Smooth muscle cell of the brain vasculature (primary cell): ENCODE measurements at regions not wholly inside any gene's neighbourhood (a gene's known extent, or its start where the extent isn't known, plus 50 kb on each side); places are given as distances from the start of the nearest gene placed in this dataset.

Source experiments
- DNase-seq: peaks from one replicate; pipeline ENCODE4 v3.0.0-alpha.2; 2012; ENCODE audit warnings: low read depth, low spot score

- no peak for DNase-seq
Observed at GRCh38 chr4:74613266-74613665, 168.3 kb downstream of the AREG start.

- DNase-seq = no peak
Observed at GRCh38 chr4:74615411-74615810, 170.5 kb downstream of the AREG start.

- DNase-seq = no peak
Observed at GRCh38 chr4:74618166-74618565, 173.2 kb downstream of the AREG start.

GRCh38 chr4:74618659-74619058 is 173.7 kb downstream of the AREG start:
- DNase-seq = no peak

- DNase-seq = no peak
Observed at GRCh38 chr4:74619931-74620702, 174.2 kb downstream of the BTC start.

- DNase-seq = no peak
Observed at GRCh38 chr4:74621616-74622015, 172.7 kb downstream of the BTC start.

- DNase-seq = no peak
Observed at GRCh38 chr4:74623041-74623440, 171.3 kb downstream of the BTC start.

GRCh38 chr4:74624351-74625151 is 169.8 kb downstream of the BTC start:
- DNase-seq = peak; percentile 44

GRCh38 chr4:74625981-74626380 is 168.3 kb downstream of the BTC start:
- no peak for DNase-seq

- no peak for DNase-seq
Observed at GRCh38 chr4:74627093-74627492, 167.2 kb downstream of the BTC start.

GRCh38 chr4:74627504-74627903 is 166.8 kb downstream of the BTC start:
- DNase-seq = no peak

GRCh38 chr4:74628852-74629620 is 165.3 kb downstream of the BTC start:
- no peak for DNase-seq

- no peak for DNase-seq
Observed at GRCh38 chr4:74630551-74630950, 163.8 kb downstream of the BTC start.

GRCh38 chr4:74631338-74631737 is 163.0 kb downstream of the BTC start:
- no peak for DNase-seq

GRCh38 chr4:74631988-74632387 is 162.3 kb downstream of the BTC start:
- no peak for DNase-seq

GRCh38 chr4:74632634-74633033 is 161.7 kb downstream of the BTC start:
- peak; percentile 73 for DNase-seq

- DNase-seq = no peak
Observed at GRCh38 chr4:74635074-74635473, 159.2 kb downstream of the BTC start.

GRCh38 chr4:74635490-74636123 is 158.7 kb downstream of the BTC start:
- no peak for DNase-seq

GRCh38 chr4:74638001-74638400 is 156.3 kb downstream of the BTC start:
- DNase-seq = no peak

GRCh38 chr4:74638689-74639088 is 155.6 kb downstream of the BTC start:
- DNase-seq = no peak

GRCh38 chr4:74640111-74640903 is 154.0 kb downstream of the BTC start:
- no peak for DNase-seq
